KG1 (cell line): ENCODE measurements at regions not wholly inside any gene's neighbourhood (a gene's known extent, or its start where the extent isn't known, plus 50 kb on each side); places are given as distances from the start of the nearest gene placed in this dataset.

Experiments
- DNase-seq: peaks from one replicate; lab custom pipeline; 2025; lab: John Stamatoyannopoulos, UW

DNA sequence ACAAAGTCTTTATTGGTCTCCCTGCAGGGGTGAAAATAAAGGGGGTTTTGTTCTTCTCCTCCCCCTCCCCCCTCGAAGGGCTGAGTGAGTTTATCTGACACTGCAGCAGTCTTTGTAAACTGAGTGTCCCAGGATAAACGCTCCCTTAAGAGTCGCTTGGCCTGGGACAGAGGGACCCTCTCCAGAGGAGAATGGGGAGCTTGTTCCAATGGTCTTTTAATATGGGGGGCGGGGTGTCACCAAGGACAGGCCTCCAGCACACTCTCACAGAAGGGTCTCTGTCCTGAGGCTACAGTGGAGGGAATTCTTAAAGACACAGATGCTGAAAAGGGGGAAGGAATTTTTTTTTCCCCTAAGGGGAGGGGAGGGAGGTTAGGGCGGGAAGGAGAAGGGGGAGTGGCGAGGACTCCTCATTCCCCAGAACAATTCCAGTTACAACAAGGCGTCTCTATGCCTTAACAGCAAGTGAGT, 455.5 kb downstream of the SOX9 start:
- no peak for DNase-seq

DNA sequence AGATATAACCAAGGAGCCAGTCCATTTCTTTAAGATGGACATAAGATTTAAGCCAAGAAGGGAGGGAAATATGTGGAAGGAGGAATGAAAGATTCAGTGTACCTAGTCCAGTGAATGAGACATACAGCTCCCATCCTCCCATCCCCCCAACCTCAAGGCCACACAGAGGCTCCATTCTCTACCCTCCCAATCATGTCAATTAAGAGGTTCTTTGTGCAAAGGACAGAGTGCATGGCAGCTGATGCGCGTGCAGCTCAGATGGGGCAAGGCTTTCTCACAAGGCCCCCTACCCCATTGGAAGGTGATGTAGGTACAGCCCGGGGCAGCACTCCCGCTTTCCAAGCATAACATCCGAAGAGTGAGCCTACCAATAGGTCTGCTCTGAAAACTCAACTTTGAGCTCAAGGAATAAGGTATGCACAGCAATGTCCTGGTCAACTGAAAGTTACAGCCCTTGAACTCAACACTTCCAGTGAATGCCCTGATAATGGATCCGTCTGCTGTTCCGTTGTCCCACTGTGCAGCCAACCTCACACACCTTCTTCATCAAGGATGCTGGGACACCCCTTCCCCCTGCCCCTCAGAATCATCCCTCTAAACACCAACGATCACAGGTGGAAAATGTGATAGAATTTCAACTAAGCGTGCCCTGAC, 458.1 kb downstream of the SOX9 start:
- DNase-seq, result no peak

DNA sequence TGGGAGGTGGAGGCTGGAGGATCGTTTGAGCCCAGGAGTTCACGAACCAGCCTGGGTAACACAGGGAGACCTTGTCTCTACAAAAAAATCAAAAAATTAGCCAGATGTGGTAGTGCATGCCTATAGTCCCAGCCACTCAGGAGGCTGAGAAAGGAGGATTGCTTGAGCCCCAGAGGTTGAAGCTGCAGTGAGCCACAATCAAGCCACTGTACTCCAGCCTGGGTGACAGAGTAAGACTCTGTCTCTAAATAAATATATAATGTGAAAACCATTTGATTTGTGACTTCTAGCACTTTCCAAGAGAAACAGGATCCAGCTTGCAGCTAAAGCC, 459.1 kb downstream of the SOX9 start:
- no peak for DNase-seq

DNA sequence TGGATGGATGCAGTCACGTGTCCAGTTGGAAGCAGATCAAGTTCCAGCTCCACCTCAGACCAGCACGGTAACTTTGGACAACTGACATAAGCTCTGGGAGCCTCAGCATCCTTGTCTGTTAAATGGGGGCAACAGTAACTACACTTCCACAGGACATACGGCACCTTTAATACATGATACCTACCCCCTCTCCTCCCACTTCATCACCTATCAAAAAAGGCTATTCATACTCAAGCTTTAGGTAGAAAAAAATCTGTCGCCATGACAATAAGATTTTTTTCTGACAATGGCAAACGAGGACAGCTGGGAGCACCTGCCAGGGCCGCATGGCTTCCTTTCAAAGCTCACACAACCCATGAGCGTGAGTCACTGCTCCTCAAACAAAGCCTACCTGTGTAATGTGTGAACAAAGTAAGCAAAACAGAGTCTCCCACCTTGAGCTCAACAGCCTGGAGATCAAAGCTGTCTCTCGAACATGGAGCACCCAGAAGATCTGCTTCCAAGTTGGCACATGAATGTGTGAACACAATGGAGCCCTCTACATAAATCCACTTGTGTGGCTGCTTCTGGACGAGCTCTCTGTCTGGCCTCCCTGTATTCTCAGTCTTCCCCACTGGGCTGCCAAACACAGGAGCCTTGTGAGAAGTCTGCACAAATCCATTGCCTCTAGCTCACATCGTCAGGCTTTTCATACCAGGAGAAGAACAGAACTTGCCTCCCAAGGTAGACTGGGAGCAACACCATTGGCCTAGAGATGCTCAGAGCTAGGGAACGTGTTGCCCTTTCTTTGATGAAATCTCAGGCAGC, 459.7 kb downstream of the SOX9 start:
- no peak for DNase-seq

DNA sequence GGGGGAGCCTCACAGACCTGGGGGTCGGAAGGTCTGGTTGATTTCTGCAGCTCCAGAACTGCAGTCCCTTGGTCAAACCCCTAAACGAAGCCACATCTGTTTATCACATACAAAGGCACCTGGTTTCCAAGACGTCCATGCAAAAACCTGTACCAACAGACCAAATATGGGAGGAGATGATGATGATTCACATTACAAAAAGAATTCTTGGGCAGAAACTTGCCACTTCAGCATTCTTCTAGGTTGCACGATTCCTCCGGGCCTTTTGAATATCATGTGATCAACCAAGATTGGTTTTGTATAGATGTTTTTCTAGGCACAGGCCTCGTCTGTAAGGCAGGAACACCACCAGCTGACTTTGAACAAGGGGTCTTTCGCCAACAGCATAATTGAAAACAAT, 466.3 kb downstream of the SOX9 start:
- DNase-seq, result no peak

DNA sequence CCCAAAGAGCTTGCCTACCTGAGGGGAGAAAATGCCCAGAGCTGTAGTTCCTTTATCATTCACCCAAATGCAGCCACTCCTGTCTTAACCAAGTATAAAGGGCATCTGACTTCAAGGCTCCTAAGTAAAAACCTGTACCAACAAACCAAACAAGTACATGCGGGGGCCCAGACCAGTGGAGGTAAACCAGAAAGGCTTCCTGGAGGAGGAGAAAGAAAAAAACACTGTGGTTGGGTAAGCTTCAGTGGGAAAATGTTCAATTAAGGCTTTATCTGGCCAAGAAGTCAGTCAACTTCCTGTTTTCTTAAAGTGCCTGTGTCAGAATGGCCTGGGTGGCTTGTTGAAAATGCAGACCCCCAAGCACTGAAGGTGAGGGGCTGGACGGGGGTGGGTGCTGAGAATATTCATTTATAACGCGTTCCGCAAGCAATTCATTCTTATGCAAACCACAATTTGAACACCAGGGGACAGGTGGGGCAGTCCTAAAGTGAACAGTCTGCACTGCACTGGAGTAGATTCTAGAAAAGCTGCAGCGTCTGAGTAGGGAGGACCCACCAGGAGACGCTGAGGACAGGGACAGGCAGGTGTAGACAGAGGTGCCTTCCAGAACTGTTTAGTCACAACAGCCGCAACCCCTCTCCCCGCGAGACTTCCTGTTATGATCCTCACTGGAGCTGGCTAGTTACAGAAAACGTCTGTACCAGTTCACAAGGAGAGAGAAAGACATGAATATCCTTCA, 467.1 kb downstream of the SOX9 start:
- no peak for DNase-seq

DNA sequence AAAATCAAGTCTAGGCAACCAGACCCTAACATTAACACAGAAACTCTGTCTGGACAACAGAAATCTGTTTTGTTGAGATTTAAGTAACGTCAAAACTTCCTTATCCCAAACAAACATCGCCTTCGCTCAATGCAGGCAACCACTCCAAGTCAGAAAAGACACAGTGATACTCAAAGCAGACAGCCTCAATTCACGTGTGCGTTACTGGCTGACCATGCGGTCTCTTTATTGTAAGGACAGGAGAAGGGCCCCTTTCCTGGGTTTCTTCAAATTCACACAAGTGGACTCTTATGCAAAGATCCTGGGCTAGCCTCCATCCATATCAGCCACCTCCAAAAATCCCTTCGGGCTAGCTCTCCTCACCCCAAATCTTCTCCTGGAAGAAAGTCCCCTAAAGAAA, 467.7 kb downstream of the SOX9 start:
- no peak for DNase-seq

DNA sequence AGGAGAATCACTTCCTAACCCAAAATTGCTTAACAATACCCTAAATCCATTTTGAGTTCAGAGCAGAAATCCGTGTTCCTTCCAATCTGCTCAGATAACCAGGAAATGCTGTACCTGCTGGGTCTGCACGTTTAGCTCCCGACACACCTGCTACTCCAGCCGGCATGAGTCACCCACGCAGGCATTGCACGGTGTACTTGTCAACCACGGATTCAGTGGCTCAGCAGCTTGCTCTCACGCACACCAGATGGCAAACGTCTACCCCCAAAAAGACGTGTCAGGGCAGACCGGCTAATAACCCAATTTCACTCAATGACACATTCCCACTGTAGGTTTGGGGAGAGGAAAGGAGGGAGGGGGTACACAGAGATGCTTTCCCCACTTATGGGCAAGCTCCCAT, 468.1 kb downstream of the SOX9 start:
- DNase-seq, result no peak

DNA sequence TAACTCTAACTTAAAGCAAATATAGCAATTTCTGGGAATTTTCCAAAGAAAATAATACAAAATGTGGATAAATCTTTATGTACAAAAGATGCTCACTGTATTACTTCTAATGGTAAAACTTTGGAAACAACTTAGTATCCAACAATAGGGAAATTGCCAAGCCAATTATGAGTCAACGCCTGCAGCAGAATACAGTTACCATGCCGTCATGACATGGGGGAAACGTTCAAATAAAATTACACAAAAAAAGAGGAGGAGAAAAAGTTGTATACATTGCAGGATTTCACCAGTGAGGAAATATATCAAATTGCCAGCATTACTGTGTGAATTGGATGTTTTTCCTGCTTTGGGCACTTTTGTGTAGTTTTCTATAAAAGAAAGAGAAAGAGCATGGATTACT, 469.6 kb downstream of the SOX9 start:
- DNase-seq, result no peak

DNA sequence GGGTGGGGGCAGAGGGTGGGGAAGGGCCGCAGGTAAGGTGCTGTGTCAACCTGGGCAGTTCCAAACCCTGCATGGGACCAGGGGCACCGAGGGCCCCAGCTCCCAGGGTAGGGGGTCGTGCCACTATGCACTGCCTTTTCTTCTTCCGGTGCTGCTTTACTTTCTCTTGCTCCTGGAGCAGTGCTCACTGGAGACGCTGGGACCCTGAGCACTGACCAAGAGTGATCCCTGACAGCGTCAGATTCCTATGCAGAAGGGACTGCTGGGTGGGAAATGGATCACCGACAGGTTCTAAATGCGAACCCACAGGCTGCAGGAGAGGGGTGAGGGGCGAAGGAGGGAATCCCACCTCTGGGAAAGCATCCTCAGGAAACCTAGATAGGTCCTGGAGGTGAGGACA, 470.1 kb downstream of the SOX9 start:
- DNase-seq, result no peak

DNA sequence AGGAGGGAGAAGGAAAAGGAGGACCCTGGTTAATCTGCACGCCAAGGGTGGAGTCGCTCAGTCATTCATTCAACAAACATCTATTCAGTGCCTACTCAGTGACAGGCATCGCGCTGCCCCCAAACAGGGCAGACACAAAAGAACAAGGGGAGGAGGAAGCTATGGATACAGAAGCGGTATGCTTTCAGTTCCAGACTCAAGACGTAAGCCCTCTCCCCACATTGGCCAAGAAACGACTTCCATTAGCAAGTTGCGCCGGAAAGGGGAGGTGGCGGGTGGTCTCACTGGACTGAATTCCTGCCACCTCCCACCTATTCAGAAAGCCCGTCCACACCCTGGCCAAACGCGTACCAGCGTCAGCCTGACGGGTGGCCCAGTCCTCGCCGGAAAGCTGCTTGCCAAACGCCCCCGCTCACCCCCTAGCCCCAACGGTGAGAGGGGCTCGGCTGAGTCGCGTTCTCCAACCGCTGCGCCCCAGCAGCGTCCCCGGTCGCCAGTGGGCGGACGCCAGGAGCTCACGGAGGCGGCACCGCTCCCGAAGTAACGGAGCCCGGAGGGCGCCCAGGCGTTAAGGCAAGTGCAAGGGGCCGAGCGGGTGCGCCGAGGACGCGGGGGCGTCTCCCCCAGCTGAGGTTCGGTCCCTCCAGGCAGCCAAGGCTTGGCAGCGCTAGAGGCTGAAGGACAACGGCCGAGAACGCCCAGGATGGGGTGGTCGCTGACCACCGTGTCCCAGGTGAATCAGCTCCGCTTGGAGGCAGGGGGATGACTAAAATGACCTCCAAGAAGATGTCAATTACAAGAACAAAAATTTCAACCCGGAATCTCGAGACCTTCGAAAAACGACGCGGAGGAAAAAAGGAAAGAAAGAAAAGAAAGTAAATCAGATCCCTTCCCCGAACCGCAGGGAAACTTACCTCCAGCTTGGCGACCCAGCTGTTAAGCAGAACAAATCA, 470.7 kb downstream of the SOX9 start:
- no peak for DNase-seq

DNA sequence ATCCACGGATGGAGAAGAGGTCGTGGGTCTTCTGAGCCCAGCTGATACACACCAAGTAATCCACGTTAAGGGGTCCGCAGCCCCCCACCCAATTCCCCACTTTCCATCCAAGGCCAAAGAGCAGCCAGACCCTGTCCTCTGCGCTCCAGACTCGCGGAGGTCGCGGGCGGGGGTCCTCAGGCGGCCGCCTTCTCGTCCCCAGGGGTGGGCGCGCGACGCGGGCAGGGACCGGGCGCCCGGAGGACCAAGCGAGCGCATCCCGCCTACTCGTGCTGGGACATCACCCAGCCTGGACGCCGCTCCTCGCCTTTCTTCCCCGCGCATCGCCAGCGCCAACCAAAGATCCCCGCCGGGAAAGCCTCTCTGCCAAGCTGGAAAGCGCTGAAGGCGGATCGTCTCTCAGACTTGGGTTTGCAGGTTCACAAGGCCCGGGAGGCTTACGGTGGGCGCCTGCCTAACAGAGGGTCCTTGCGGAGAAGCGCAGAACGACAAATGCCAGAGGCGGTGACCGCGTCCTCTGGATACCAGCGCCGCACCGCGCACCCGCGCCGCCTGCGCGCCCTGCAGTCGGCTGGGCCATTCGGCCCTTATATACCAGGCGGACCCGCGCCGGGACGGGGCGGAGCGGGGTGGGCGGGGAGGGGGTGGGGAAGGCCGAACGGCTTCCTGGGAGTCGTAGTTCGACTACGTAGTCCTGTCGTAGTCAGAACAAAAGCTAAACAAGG, 471.6 kb downstream of the SOX9 start:
- no peak for DNase-seq

DNA sequence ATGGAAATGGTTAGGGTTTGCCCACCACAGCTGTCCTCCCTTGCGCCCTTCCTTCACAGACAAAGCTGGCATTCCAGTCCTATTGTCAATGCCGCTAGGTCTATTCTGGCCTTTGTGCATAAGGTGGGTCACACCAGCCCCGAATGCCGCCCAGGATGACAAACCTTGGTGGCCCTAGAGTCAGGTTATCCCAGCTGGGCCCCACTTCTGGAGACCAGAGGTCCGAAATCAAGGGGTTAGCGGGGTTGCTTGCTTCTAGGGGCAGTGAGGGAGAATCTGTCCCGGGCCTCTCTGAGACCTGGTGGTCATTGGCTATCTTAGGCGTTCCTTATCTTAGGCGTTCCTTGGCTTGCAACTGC, 472.1 kb downstream of the SOX9 start:
- DNase-seq, result no peak

DNA sequence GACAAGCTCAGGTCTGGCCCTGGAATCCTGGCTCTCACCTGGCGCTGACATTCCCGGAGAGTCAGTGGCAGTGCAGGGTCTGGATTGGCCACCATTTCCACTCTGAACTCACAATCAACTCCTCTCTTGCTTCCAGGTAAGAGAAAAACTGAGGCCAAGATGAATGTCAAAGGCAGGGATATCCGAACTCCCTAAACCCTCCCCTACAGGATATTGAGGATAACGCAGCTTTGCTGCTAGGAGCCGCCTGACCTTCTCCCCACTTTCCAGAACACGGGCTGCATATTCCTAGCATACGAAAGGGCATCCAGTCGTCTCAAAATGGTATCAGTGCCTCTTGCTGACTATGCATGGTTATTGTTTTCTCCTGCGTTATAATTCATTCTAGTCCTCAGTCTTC, 473.4 kb downstream of the SOX9 start:
- no peak for DNase-seq
